ENCODE measurements at regions not wholly inside any gene's neighbourhood (a gene's known extent, or its start where the extent isn't known, plus 50 kb on each side); places are given as distances from the start of the nearest gene placed in this dataset.

DNA sequence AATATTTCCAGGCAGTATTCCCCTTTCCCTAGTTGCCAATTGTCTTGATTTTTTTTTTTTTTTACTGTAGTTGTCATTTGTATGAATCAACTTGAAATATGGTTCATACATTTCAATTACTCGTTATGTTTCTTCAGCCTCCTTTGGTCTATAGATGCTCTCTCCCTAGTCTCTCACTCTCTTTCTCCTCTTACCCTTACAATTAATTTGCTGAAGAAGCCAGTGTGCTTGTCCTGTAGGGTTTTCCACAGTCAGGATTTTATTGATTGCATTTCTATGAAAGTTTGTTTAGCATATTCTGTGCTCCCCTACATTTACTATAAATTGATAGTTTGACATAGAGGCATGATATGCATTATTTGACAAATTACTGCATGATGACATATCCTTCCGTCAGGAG, 112.0 kb upstream of the PRKCQ start:
- Histone ChIP-seq H3K9ac (ENCODE audit: low read length) (no peak overlapping the region), H3K36me3 (ENCODE audit: control insufficient read depth in 1 of 2, insufficient read depth in 2 of 2, low read length in 2 of 2) (no peaks in the 10 kb centered on the region), H3K9me3 (ENCODE audit: control insufficient read depth in 1 of 2, insufficient read depth in 1 of 2, low read depth in 1 of 2, low read length in 2 of 2) (no peaks in the 10 kb centered on the region), H3K4me2 (ENCODE audit: low read length) (no peak overlapping the region), H4K20me1 (ENCODE audit: insufficient read depth) (no peaks in the 10 kb centered on the region), H3K79me2 (ENCODE audit: insufficient read depth, low read length) (no peaks in the 10 kb centered on the region), H3K27me3 (ENCODE audit: insufficient read depth, low read length) (peaks cover 54% of the 10 kb centered on the region), H3K27ac (ENCODE audit: low read depth, low read length) (no peak overlapping the region), H3K4me1 (ENCODE audit: control insufficient read depth in 1 of 2, insufficient read depth in 2 of 2, low read length in 2 of 2) (no peaks in the 10 kb centered on the region), H3K9me2 (ENCODE audit: insufficient read depth) (no peaks in the 10 kb centered on the region), H2AFZ (ENCODE audit: low read depth, low read length, poor library complexity, severe bottlenecking) (no peak overlapping the region), H3K4me3 (replicated peaks in 1 of 2; ENCODE audit: low read depth in 1 of 2, low read length in 2 of 2) (no peak overlapping the region)
- DNase-seq (ENCODE audit: low read depth, low spot score) (no peak), ATAC-seq (no peak)
- RAD21 ChIA-PET (ENCODE audit: low non-redundant PET in 1 of 2, low total read pairs in 2 of 2, uncharacterized antibody in 2 of 2, unreplicated experiment in 2 of 2): no interaction called here
- POLR2A ChIA-PET: no interaction called here
- intact Hi-C loops (cut with micrococcal nuclease): no loop called here
- TF ChIP-seq FOSL1 (IDR thresholded peaks at IDR 0.05; ENCODE audit: low read depth) (no peak), CBX3 (IDR thresholded peaks at IDR 0.05; ENCODE audit: low read depth) (no peak), SIN3A (IDR thresholded peaks at IDR 0.05; ENCODE audit: low read depth) (no peak), ZFX (IDR thresholded peaks at IDR 0.05) (no peak), EZH2 (IDR thresholded peaks at IDR 0.05) (no peak), SRF (IDR thresholded peaks at IDR 0.05; ENCODE audit: low read depth) (no peak), CEBPB (IDR thresholded peaks at IDR 0.05; ENCODE audit: low read depth) (no peak), EZH2phosphoT487 (IDR thresholded peaks at IDR 0.05; ENCODE audit: borderline replicate concordance) (no peak), ELF1 (IDR thresholded peaks at IDR 0.05; ENCODE audit: borderline replicate concordance, low read depth) (no peak), ZNF274 (IDR thresholded peaks at IDR 0.05; ENCODE audit: low read depth, low read length) (no peak), POLR2A (IDR thresholded peaks at IDR 0.05; ENCODE audit: borderline replicate concordance, extremely low read depth, insufficient read depth, insufficient read length) (no peak)
- TF ChIP-seq, protein P1, sequence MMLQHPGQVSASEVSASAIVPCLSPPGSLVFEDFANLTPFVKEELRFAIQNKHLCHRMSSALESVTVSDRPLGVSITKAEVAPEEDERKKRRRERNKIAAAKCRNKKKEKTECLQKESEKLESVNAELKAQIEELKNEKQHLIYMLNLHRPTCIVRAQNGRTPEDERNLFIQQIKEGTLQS (IDR thresholded peaks at IDR 0.05): no peak
- TF ChIP-seq, protein P2, sequence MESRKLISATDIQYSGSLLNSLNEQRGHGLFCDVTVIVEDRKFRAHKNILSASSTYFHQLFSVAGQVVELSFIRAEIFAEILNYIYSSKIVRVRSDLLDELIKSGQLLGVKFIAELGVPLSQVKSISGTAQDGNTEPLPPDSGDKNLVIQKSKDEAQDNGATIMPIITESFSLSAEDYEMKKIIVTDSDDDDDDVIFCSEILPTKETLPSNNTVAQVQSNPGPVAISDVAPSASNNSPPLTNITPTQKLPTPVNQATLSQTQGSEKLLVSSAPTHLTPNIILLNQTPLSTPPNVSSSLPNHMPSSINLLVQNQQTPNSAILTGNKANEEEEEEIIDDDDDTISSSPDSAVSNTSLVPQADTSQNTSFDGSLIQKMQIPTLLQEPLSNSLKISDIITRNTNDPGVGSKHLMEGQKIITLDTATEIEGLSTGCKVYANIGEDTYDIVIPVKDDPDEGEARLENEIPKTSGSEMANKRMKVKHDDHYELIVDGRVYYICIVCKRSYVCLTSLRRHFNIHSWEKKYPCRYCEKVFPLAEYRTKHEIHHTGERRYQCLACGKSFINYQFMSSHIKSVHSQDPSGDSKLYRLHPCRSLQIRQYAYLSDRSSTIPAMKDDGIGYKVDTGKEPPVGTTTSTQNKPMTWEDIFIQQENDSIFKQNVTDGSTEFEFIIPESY (IDR thresholded peaks at IDR 0.05; ENCODE audit: extremely low read depth, insufficient replicate concordance, low read length): no peak
- TF ChIP-seq, protein P3, sequence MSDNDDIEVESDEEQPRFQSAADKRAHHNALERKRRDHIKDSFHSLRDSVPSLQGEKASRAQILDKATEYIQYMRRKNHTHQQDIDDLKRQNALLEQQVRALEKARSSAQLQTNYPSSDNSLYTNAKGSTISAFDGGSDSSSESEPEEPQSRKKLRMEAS (IDR thresholded peaks at IDR 0.05): no peak
- TF ChIP-seq, protein P4, sequence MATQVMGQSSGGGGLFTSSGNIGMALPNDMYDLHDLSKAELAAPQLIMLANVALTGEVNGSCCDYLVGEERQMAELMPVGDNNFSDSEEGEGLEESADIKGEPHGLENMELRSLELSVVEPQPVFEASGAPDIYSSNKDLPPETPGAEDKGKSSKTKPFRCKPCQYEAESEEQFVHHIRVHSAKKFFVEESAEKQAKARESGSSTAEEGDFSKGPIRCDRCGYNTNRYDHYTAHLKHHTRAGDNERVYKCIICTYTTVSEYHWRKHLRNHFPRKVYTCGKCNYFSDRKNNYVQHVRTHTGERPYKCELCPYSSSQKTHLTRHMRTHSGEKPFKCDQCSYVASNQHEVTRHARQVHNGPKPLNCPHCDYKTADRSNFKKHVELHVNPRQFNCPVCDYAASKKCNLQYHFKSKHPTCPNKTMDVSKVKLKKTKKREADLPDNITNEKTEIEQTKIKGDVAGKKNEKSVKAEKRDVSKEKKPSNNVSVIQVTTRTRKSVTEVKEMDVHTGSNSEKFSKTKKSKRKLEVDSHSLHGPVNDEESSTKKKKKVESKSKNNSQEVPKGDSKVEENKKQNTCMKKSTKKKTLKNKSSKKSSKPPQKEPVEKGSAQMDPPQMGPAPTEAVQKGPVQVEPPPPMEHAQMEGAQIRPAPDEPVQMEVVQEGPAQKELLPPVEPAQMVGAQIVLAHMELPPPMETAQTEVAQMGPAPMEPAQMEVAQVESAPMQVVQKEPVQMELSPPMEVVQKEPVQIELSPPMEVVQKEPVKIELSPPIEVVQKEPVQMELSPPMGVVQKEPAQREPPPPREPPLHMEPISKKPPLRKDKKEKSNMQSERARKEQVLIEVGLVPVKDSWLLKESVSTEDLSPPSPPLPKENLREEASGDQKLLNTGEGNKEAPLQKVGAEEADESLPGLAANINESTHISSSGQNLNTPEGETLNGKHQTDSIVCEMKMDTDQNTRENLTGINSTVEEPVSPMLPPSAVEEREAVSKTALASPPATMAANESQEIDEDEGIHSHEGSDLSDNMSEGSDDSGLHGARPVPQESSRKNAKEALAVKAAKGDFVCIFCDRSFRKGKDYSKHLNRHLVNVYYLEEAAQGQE (IDR thresholded peaks at IDR 0.05; ENCODE audit: low read depth): no peak
- BruUV-seq (replicated peaks): no TSS peak
- CTCF ChIA-PET: no interaction called here

Data from HCT116 (cell line).